ENCODE measurements at regions not wholly inside any gene's neighbourhood (a gene's known extent, or its start where the extent isn't known, plus 50 kb on each side); places are given as distances from the start of the nearest gene placed in this dataset.

DNA sequence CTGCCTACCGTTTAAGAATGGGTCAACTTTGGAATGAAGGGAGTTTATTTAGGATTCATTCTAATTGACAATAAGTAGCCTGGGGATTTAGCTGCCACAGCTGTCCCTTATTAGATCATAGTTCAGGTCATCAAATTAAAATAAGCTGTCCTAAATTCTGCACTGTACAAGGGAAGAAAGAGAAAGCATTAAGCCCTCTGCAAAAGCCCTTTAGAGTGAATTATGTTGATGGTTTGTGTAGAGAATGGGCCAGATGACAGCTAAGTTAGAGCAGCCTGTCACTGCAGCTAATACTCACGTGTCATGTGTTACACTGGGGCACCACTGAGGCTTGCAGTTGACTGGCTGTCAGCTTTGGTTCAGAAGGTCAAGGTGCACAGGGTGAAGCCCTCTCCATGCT, 737.1 kb upstream of the SLC10A2 start (continued):
- no peak for TF ChIP-seq CREB1 (IDR thresholded peaks at IDR 0.05)
- TF ChIP-seq RBBP5 (IDR thresholded peaks at IDR 0.05; ENCODE audit: borderline replicate concordance, low read depth, low read length): no peak
